ENCODE measurements at regions not wholly inside any gene's neighbourhood (a gene's known extent, or its start where the extent isn't known, plus 50 kb on each side); places are given as distances from the start of the nearest gene placed in this dataset.

DNA sequence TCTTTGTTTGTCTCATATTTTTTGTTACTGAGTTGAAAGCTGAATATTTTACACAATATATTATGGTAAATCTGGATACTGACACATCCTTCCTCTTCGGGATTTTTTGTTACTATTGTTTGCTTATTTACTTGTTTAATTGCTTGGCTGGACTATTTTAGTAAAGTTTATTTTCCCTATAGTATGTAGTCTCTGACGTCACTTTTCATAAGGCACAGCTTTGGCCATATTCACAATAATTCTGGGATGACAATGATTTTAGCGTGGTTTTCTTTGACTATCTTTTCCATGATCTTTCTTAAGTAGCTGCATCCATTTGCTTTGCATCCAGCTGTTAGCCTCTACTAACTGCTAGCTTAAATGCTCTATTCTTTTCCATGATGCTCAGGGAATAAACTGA lies 552.4 kb downstream of the VGLL3 start:
- Histone ChIP-seq H3K36me3 (no peaks in the 10 kb centered on the region), H3K27ac (no peak overlapping the region), H3K9me3 (no peaks in the 10 kb centered on the region), H3K4me3 (no peak overlapping the region), H3K27me3 (no peaks in the 10 kb centered on the region), H3K4me1 (no peaks in the 10 kb centered on the region)
- intact Hi-C loops (cut with DNase I): no loop called here
- DNase-seq: no peak
- ATAC-seq: no peak
- TF ChIP-seq, protein P1, sequence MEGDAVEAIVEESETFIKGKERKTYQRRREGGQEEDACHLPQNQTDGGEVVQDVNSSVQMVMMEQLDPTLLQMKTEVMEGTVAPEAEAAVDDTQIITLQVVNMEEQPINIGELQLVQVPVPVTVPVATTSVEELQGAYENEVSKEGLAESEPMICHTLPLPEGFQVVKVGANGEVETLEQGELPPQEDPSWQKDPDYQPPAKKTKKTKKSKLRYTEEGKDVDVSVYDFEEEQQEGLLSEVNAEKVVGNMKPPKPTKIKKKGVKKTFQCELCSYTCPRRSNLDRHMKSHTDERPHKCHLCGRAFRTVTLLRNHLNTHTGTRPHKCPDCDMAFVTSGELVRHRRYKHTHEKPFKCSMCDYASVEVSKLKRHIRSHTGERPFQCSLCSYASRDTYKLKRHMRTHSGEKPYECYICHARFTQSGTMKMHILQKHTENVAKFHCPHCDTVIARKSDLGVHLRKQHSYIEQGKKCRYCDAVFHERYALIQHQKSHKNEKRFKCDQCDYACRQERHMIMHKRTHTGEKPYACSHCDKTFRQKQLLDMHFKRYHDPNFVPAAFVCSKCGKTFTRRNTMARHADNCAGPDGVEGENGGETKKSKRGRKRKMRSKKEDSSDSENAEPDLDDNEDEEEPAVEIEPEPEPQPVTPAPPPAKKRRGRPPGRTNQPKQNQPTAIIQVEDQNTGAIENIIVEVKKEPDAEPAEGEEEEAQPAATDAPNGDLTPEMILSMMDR (IDR thresholded peaks at IDR 0.05): no peak

DNA sequence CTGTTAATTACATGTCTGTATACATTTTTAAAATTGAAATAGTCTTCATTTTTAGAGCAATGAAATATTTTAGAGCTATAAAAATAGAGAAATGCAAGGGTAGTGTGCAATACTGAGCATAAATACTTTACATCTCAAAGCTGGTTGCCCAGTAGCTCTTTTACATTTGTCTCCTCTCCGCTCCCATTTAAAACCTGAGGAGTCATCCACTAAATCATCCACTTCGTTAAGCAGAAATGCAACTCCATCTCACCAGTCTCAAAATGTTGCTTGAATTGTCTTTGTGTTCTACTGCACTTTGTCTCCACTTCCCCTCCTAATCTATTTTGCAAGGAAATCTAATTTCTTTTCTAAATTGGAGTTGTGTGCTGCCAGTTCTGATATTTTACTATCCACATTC lies 563.6 kb downstream of the VGLL3 start:
- DNase-seq: no peak

GRCh38 chr3:86420990-86421739 lies 569.8 kb downstream of the VGLL3 start:
- no peak for DNase-seq
- H3K36me3 ChIP-seq: no peaks in the 10 kb centered on the region
- H3K9me3 ChIP-seq: peaks cover 0 to 11% of the 10 kb centered on the region in 2 donors
- H3K4me3 ChIP-seq: no peak overlapping the region
- no peaks in the 10 kb centered on the region for H3K4me1 ChIP-seq
- intact Hi-C loops (cut with DNase I): no loop called here
- ATAC-seq: no peak
- no peak overlapping the region for H3K27ac ChIP-seq
- no peaks in the 10 kb centered on the region for H3K27me3 ChIP-seq
- TF ChIP-seq, protein P1 (IDR thresholded peaks at IDR 0.05): no peak

More for the DNA sequence above, 563.6 kb downstream of the VGLL3 start:
- TF ChIP-seq, protein P1 (IDR thresholded peaks at IDR 0.05): no peak
- no peak overlapping the region for H3K4me3 ChIP-seq
- intact Hi-C loops (cut with DNase I): no loop called here
- H3K4me1 ChIP-seq: no peaks in the 10 kb centered on the region
- no peaks in the 10 kb centered on the region for H3K36me3 ChIP-seq
- no peak for ATAC-seq
- no peak overlapping the region for H3K27ac ChIP-seq
- H3K27me3 ChIP-seq: no peaks in the 10 kb centered on the region
- H3K9me3 ChIP-seq: peaks cover 0 to 9% of the 10 kb centered on the region in 2 donors

- Histone ChIP-seq H3K4me3 (no peak overlapping the region), H3K36me3 (no peaks in the 10 kb centered on the region), H3K4me1 (no peaks in the 10 kb centered on the region), H3K9me3 (peaks cover 0 to 2% of the 10 kb centered on the region in 2 donors), H3K27me3 (no peaks in the 10 kb centered on the region), H3K27ac (no peak overlapping the region)
- ATAC-seq: no peak
- DNase-seq: no peak
- intact Hi-C loops (cut with DNase I): no loop called here
- TF ChIP-seq, protein P1 (IDR thresholded peaks at IDR 0.05): no peak
Measured at GRCh38 chr3:86418861-86419260, 572.1 kb downstream of the VGLL3 start.

DNA sequence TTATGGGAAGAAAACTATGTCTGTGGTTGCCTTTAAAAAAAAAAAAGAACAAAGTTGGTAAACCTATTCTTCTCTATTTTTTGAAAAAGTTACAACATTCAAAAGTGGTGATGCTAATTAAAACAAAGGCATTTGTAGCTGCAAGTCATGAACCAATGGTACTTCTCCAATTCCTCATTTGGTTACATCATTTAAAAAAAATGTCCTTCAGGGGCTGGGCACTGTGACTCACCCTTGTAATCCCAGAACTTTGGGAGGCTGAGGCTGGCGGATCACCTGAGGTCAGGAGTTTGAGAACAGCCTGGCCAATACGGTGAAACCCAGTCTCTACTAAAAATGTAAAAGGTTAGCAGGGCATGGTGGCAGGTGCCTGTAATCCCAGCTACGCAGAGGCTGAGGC lies 574.6 kb downstream of the VGLL3 start:
- Histone ChIP-seq H3K27ac (no peak overlapping the region), H3K4me1 (no peaks in the 10 kb centered on the region), H3K9me3 (peaks cover 0 to 3% of the 10 kb centered on the region in 2 donors), H3K27me3 (no peaks in the 10 kb centered on the region), H3K4me3 (no peak overlapping the region), H3K36me3 (no peaks in the 10 kb centered on the region)
- no peak for ATAC-seq
- TF ChIP-seq, protein P1 (IDR thresholded peaks at IDR 0.05): no peak
- DNase-seq: no peak
- intact Hi-C loops (cut with DNase I): no loop called here

Measured in left lung (tissue), 4 donors.